Upper lobe of right lung (tissue), 1 donor: ENCODE measurements at regions not wholly inside any gene's neighbourhood (a gene's known extent, or its start where the extent isn't known, plus 50 kb on each side); places are given as distances from the start of the nearest gene placed in this dataset.
"Not testable (repeated sequence)": the region's sequence is repeated elsewhere in the genome, so short reads cannot be mapped to it uniquely, and the experiment has no call there.

Experiments
- ATAC-seq: fragments of 200-7000 bp; cut with Tn5 transposase; one replicate; pipeline ENCODE4 v1.9.1; 2020; ENCODE audit warnings: mild to moderate bottlenecking, moderate library complexity
- DNase-seq: peaks from one replicate; pipeline ENCODE4 v3.0.0-alpha.2; 2020
- H3K27ac ChIP-seq: fragments of 200-600 bp; one replicate; pipeline ENCODE4 v1.8.0; 2022
- H3K27me3 ChIP-seq: fragments of 200-600 bp; one replicate; pipeline ENCODE4 v1.8.0; 2022; ENCODE audit warnings: mild to moderate bottlenecking
- H3K36me3 ChIP-seq: fragments of 200-600 bp; one replicate; pipeline ENCODE4 v1.8.0; 2022
- H3K4me1 ChIP-seq: fragments of 200-600 bp; one replicate; pipeline ENCODE4 v1.8.0; 2022
- H3K4me3 ChIP-seq: fragments of 200-600 bp; one replicate; pipeline ENCODE4 v1.8.0; 2022; ENCODE audit warnings: mild to moderate bottlenecking
- H3K9me3 ChIP-seq: fragments of 200-600 bp; one replicate; pipeline ENCODE4 v1.8.0; 2022
- CTCF ChIP-seq: fragments of 200-600 bp; IDR thresholded peaks from one replicate; pipeline ENCODE4 v1.8.0; 2022; ENCODE audit warnings: antibody characterized with exemption
- intact Hi-C: fragments of 100-400 bp; cut with DNase I; formaldehyde crosslinking; loops from one replicate; pipeline ENCODE4 v1.11.0; 2022
- donor health status: DM: no; HTN: yes; CAD: no; lungs with severe emphysema.

GRCh38 chr18:60018618-60019462 is 119.0 kb downstream of the PMAIP1 start:
- Histone ChIP-seq H3K9me3 (no peaks in the 10 kb centered on the region), H3K36me3 (no peaks in the 10 kb centered on the region), H3K4me3 (no peak overlapping the region), H3K27ac (no peak overlapping the region), H3K4me1 (no peaks in the 10 kb centered on the region), H3K27me3 (no peaks in the 10 kb centered on the region)
- intact Hi-C loops = no loop called here
- DNase-seq (no peak), ATAC-seq (no peak)
- no peak for TF ChIP-seq CTCF

- intact Hi-C loops, H3K27me3 ChIP-seq, H3K27ac ChIP-seq, H3K9me3 ChIP-seq, H3K36me3 ChIP-seq, DNase-seq, ATAC-seq, H3K4me3 ChIP-seq, H3K4me1 ChIP-seq: not testable (repeated sequence)
Measured at GRCh38 chr18:60018134-60018533, 118.3 kb downstream of the PMAIP1 start.

- Histone ChIP-seq H3K4me1 (no peaks in the 10 kb centered on the region), H3K4me3 (no peak overlapping the region), H3K9me3 (no peaks in the 10 kb centered on the region), H3K27ac (no peak overlapping the region), H3K36me3 (no peaks in the 10 kb centered on the region), H3K27me3 (no peaks in the 10 kb centered on the region)
- no peak for DNase-seq
- no peak for TF ChIP-seq CTCF
- intact Hi-C loops = no loop called here
- ATAC-seq = no peak
Measured at GRCh38 chr18:60017371-60017770, 117.6 kb downstream of the PMAIP1 start.

GRCh38 chr18:60015826-60016225 is 116.0 kb downstream of the PMAIP1 start:
- DNase-seq, H3K9me3 ChIP-seq, H3K4me3 ChIP-seq, H3K36me3 ChIP-seq, H3K27ac ChIP-seq, ATAC-seq, H3K27me3 ChIP-seq, intact Hi-C loops, H3K4me1 ChIP-seq: not testable (repeated sequence)

GRCh38 chr18:60013148-60013547 is 113.4 kb downstream of the PMAIP1 start:
- H3K36me3 ChIP-seq, ATAC-seq, H3K4me3 ChIP-seq, H3K4me1 ChIP-seq, H3K27ac ChIP-seq, intact Hi-C loops, H3K27me3 ChIP-seq, H3K9me3 ChIP-seq, DNase-seq: not testable (repeated sequence)

- Histone ChIP-seq H3K27me3 (no peaks in the 10 kb centered on the region), H3K36me3 (no peaks in the 10 kb centered on the region), H3K9me3 (no peaks in the 10 kb centered on the region), H3K4me1 (no peaks in the 10 kb centered on the region), H3K27ac (no peak overlapping the region), H3K4me3 (no peak overlapping the region)
- DNase-seq (no peak), ATAC-seq (no peak)
- no peak for TF ChIP-seq CTCF
- intact Hi-C loops = no loop called here
Measured at GRCh38 chr18:60010984-60011383, 111.2 kb downstream of the PMAIP1 start.

GRCh38 chr18:60010513-60010912 is 110.7 kb downstream of the PMAIP1 start:
- TF ChIP-seq CTCF = no peak
- DNase-seq = no peak
- Histone ChIP-seq H3K27ac (no peak overlapping the region), H3K4me1 (no peaks in the 10 kb centered on the region), H3K9me3 (no peaks in the 10 kb centered on the region), H3K27me3 (no peaks in the 10 kb centered on the region), H3K36me3 (no peaks in the 10 kb centered on the region), H3K4me3 (no peak overlapping the region)
- intact Hi-C loops = no loop called here
- no peak for ATAC-seq
